ENCODE measurements at regions not wholly inside any gene's neighbourhood (a gene's known extent, or its start where the extent isn't known, plus 50 kb on each side); places are given as distances from the start of the nearest gene placed in this dataset.

DNA sequence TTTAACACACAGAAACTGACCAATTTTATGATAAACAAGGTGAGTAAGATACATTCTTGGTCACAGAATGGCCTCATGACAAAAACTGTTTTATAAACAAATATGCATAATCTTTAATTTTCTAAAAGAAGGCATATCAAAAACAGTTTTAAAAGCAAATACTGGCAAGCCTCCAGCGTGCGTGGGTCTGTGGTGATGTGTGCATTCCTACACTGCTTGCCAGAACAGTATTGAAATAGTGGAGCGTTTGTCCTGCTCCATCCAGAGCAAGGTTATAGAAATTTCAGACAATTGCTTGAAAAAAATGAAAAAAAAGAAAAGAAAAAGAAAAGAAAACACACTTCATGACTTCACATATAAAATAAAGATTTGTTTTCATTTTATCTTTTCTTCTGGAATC lies 140.9 kb downstream of the MZT1 start:
- Histone ChIP-seq H3K27me3 (ENCODE audit: control insufficient read depth, insufficient read depth, low read length) (no peaks in the 10 kb centered on the region), H3K4me3 (ENCODE audit: low read length) (no peak overlapping the region), H3K36me3 (ENCODE audit: control insufficient read depth, insufficient read depth, low read length) (no peaks in the 10 kb centered on the region), H3K27ac (ENCODE audit: low read length) (no peak overlapping the region), H3K9me3 (ENCODE audit: control insufficient read depth, low read depth, low read length) (no peaks in the 10 kb centered on the region), H3K4me1 (ENCODE audit: control insufficient read depth, insufficient read depth, low read length) (no peaks in the 10 kb centered on the region)
- no peak for DNase-seq
- 100% methylated on average over 2 of the region's 3 CpGs for WGBS (ENCODE audit: insufficient coverage, low lambda C conversion rate)

DNA sequence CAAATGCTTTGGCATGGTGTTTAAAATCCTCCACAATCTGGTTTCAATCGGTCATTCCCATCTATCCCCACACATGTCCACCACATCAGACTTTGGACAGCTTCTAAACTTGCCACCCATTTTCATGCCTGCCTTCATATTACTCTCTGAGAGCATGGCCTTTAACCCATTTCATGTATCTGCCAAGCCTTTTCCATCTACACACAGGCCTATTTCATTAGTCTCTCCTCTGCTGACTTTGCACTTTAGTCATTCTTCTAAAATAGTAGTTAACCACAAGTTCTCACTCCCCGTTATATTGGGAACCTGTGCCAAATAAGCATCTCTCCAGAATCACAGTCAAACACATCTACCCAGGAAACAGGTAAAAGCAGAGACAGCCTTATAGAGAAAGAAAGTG lies 142.2 kb downstream of the MZT1 start:
- WGBS (ENCODE audit: insufficient coverage, low lambda C conversion rate), result no CpG with 5 or more reads among the region's 2 CpGs
- no peaks in the 10 kb centered on the region for H3K9me3 ChIP-seq (ENCODE audit: control insufficient read depth, low read depth, low read length)
- H3K27ac ChIP-seq (ENCODE audit: low read length), result no peak overlapping the region
- H3K27me3 ChIP-seq (ENCODE audit: control insufficient read depth, insufficient read depth, low read length), result no peaks in the 10 kb centered on the region
- H3K36me3 ChIP-seq (ENCODE audit: control insufficient read depth, insufficient read depth, low read length), result no peaks in the 10 kb centered on the region
- no peaks in the 10 kb centered on the region for H3K4me1 ChIP-seq (ENCODE audit: control insufficient read depth, insufficient read depth, low read length)
- H3K4me3 ChIP-seq (ENCODE audit: low read length), result no peak overlapping the region
- no peak for DNase-seq

DNA sequence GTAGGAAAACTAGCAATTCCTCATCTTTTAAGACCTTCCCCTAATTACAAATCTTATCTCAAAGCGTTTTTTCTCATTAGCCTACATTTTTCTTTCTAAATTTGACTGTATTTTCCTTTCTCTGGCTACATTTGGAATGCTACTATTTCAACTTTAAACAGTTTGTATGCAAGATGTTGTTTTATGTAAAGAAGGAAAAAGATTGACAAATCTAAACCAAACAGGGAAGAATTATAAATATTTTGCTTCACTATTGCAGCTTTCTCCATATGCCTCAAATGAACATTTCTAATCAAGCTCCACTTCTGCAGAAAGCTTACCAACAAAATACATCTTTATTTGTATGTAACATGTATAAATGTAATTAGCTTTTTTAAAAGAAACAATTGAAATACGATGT lies 156.2 kb downstream of the MZT1 start:
- no peak for DNase-seq
- Histone ChIP-seq H3K4me3 (ENCODE audit: low read length) (no peak overlapping the region), H3K9me3 (ENCODE audit: control insufficient read depth, low read depth, low read length) (no peaks in the 10 kb centered on the region), H3K27me3 (ENCODE audit: control insufficient read depth, insufficient read depth, low read length) (no peaks in the 10 kb centered on the region), H3K36me3 (ENCODE audit: control insufficient read depth, insufficient read depth, low read length) (no peaks in the 10 kb centered on the region), H3K27ac (ENCODE audit: low read length) (no peak overlapping the region), H3K4me1 (ENCODE audit: control insufficient read depth, insufficient read depth, low read length) (no peaks in the 10 kb centered on the region)
- WGBS (ENCODE audit: insufficient coverage, low lambda C conversion rate), result 80% methylated on average over 2 of the region's 2 CpGs

DNA sequence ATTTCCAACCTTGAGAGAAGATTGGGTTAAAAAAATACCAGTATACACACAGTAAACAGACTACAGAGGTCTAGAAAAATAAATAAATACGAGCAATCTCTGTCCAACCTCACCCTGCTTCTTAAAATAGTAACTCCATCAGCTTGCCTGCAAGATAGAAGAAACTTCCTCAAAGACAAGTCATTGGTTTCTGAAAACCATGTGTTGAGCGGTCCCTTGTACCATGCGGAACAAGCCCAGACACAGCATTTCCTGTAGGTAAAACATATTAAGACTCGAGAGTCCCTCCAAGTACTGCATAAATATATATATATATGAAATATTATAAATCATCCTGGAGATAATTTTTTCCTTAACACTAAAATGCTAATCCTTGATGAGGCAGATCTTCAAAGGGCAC lies 157.4 kb downstream of the MZT1 start:
- Histone ChIP-seq H3K27me3 (ENCODE audit: control insufficient read depth, insufficient read depth, low read length) (no peaks in the 10 kb centered on the region), H3K27ac (ENCODE audit: low read length) (no peak overlapping the region), H3K36me3 (ENCODE audit: control insufficient read depth, insufficient read depth, low read length) (no peaks in the 10 kb centered on the region), H3K4me1 (ENCODE audit: control insufficient read depth, insufficient read depth, low read length) (no peaks in the 10 kb centered on the region), H3K9me3 (ENCODE audit: control insufficient read depth, low read depth, low read length) (no peaks in the 10 kb centered on the region), H3K4me3 (ENCODE audit: low read length) (no peak overlapping the region)
- DNase-seq, result no peak
- no CpG with 5 or more reads among the region's 4 CpGs for WGBS (ENCODE audit: insufficient coverage, low lambda C conversion rate)

DNA sequence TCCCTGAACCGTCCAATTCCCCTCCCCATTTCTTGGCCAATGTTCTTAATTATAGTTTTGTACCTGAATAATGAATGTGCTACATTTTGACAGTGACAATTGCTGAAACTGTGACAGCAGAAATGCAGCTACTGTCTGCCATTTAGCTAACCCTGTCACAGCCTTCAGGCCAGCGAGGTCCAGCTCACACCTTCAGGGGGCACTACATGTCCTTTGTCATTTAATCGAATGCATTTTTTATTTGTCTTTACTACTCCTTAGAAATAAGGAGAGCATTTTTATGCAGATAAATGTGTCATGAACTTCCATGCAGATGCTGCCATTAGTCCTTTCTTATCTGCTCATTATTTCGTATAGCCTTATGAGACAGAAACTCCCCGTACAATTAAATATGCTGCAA lies 159.9 kb downstream of the MZT1 start:
- no peak overlapping the region for H3K27ac ChIP-seq (ENCODE audit: low read length)
- no peaks in the 10 kb centered on the region for H3K4me1 ChIP-seq (ENCODE audit: control insufficient read depth, insufficient read depth, low read length)
- H3K9me3 ChIP-seq (ENCODE audit: control insufficient read depth, low read depth, low read length), result no peaks in the 10 kb centered on the region
- no peaks in the 10 kb centered on the region for H3K36me3 ChIP-seq (ENCODE audit: control insufficient read depth, insufficient read depth, low read length)
- H3K4me3 ChIP-seq (ENCODE audit: low read length), result no peak overlapping the region
- 50% methylated on average over 1 of the region's 5 CpGs for WGBS (ENCODE audit: insufficient coverage, low lambda C conversion rate)
- H3K27me3 ChIP-seq (ENCODE audit: control insufficient read depth, insufficient read depth, low read length), result no peaks in the 10 kb centered on the region
- DNase-seq, result no peak

DNA sequence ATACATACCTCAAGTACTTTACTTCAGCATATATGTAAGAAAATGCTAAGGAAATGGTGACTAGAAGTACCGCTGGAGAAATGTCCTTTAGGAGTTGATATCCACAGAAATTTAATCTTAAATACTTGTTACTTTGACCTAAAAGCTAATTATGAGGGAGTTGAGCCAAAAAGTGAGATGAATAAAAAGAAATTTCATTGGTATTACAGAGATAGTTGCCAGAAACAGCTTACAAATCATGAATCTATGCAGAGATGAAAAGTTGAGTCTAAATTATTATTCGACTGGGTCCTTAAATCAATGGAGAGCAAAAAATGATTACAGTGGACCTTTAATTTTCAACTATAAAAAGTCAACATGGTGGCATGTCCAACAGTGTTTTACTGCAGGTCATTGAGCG lies 160.9 kb downstream of the MZT1 start:
- H3K4me3 ChIP-seq (ENCODE audit: low read length), result no peak overlapping the region
- no peaks in the 10 kb centered on the region for H3K4me1 ChIP-seq (ENCODE audit: control insufficient read depth, insufficient read depth, low read length)
- no peak overlapping the region for H3K27ac ChIP-seq (ENCODE audit: low read length)
- H3K9me3 ChIP-seq (ENCODE audit: control insufficient read depth, low read depth, low read length), result no peaks in the 10 kb centered on the region
- WGBS (ENCODE audit: insufficient coverage, low lambda C conversion rate), result 100% methylated on average over 2 of the region's 3 CpGs
- H3K27me3 ChIP-seq (ENCODE audit: control insufficient read depth, insufficient read depth, low read length), result no peaks in the 10 kb centered on the region
- DNase-seq, result no peak
- H3K36me3 ChIP-seq (ENCODE audit: control insufficient read depth, insufficient read depth, low read length), result no peaks in the 10 kb centered on the region

DNA sequence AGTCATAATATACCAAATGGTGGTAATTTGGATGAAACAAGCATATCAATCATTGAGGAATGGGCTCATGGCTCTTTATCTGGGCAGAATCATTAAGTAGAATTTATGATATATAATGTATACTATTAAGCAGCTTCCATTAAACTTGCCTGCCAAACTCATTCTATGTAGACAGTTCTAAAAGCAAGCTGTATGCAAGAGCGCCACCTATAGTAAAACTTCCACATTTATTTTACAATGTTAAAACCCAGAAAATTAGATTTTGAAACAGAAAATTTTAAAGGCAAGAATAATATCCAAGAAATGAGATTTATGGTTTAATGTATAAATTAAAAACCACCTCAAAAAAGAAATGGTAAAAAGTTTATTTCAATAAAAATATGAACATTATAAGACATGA lies 161.5 kb downstream of the MZT1 start:
- H3K27me3 ChIP-seq (ENCODE audit: control insufficient read depth, insufficient read depth, low read length), result no peaks in the 10 kb centered on the region
- no peak overlapping the region for H3K4me3 ChIP-seq (ENCODE audit: low read length)
- 33% methylated on average over 1 of the region's 1 CpG for WGBS (ENCODE audit: insufficient coverage, low lambda C conversion rate)
- no peak for DNase-seq
- no peaks in the 10 kb centered on the region for H3K36me3 ChIP-seq (ENCODE audit: control insufficient read depth, insufficient read depth, low read length)
- no peaks in the 10 kb centered on the region for H3K4me1 ChIP-seq (ENCODE audit: control insufficient read depth, insufficient read depth, low read length)
- H3K27ac ChIP-seq (ENCODE audit: low read length), result no peak overlapping the region
- no peaks in the 10 kb centered on the region for H3K9me3 ChIP-seq (ENCODE audit: control insufficient read depth, low read depth, low read length)

DNA sequence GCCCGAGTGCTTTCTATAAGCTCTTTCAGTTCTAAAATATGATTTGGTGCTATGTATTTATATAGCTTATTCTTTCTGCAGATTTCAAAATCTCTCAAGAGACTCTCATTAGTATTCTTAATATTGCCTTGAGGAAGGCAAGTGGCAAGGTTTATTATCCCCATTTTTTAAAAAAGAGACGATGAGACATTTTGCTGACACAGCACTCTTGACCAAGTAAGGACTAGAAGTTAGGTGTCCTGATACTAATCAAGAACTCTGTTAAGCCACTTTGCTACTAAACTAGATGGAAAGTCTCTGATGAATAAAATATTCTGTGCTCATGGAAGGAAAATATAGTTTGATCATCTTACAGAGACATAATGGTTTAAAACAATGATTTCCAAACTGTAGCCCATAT lies 164.7 kb downstream of the MZT1 start:
- no CpG with 5 or more reads among the region's 2 CpGs for WGBS (ENCODE audit: insufficient coverage, low lambda C conversion rate)
- Histone ChIP-seq H3K9me3 (ENCODE audit: control insufficient read depth, low read depth, low read length) (no peaks in the 10 kb centered on the region), H3K27ac (ENCODE audit: low read length) (no peak overlapping the region), H3K27me3 (ENCODE audit: control insufficient read depth, insufficient read depth, low read length) (no peaks in the 10 kb centered on the region), H3K36me3 (ENCODE audit: control insufficient read depth, insufficient read depth, low read length) (no peaks in the 10 kb centered on the region), H3K4me1 (ENCODE audit: control insufficient read depth, insufficient read depth, low read length) (no peaks in the 10 kb centered on the region), H3K4me3 (ENCODE audit: low read length) (no peak overlapping the region)
- no peak for DNase-seq

DNA sequence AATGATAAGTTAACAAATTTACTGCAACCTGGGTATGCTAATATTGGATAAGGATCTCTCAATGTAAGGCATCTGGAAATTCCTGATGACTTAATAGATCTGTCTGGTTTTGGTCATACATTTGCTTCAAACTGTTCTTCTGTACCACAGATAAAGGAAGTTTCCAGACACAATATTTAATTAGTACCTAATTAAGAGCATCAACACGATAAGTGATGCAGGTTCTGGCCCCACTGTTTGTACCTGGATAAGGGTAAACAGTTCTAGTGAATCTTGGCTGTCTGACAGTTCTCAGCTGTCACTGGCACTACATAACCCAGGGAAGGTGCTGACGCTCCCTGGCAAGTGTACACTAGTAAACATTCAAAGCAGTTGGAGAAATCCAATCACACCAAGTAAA lies 165.6 kb downstream of the MZT1 start:
- no peaks in the 10 kb centered on the region for H3K36me3 ChIP-seq (ENCODE audit: control insufficient read depth, insufficient read depth, low read length)
- WGBS (ENCODE audit: insufficient coverage, low lambda C conversion rate), result no CpG with 5 or more reads among the region's 2 CpGs
- no peak for DNase-seq

DNA sequence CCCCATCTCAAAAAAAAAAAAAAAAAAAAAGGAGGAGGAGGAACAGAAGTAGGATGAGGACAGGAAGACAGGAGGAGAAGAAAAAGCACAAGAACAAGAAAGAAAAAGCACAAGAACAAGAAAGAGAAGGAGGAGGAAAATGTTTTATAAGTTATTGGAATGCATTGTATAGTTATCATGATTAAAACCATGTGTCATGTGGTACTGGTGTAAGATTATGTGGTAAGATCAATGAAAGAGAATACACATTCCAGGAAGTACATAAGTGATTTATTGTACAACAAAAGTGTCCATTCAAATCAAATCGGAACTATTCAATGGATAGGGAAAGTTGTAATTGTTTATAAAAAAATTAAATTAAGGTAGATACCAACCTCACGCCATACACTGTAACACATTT lies 167.7 kb downstream of the MZT1 start:
- no peaks in the 10 kb centered on the region for H3K4me1 ChIP-seq (ENCODE audit: control insufficient read depth, insufficient read depth, low read length)
- H3K27me3 ChIP-seq (ENCODE audit: control insufficient read depth, insufficient read depth, low read length), result no peaks in the 10 kb centered on the region
- DNase-seq, result no peak
- no peaks in the 10 kb centered on the region for H3K9me3 ChIP-seq (ENCODE audit: control insufficient read depth, low read depth, low read length)
- no peaks in the 10 kb centered on the region for H3K36me3 ChIP-seq (ENCODE audit: control insufficient read depth, insufficient read depth, low read length)
- WGBS (ENCODE audit: insufficient coverage, low lambda C conversion rate), result 100% methylated on average over 2 of the region's 2 CpGs
- H3K27ac ChIP-seq (ENCODE audit: low read length), result no peak overlapping the region
- no peak overlapping the region for H3K4me3 ChIP-seq (ENCODE audit: low read length)

More for the DNA sequence above, 165.6 kb downstream of the MZT1 start:
- Histone ChIP-seq H3K27ac (ENCODE audit: low read length) (no peak overlapping the region), H3K4me3 (ENCODE audit: low read length) (no peak overlapping the region), H3K4me1 (ENCODE audit: control insufficient read depth, insufficient read depth, low read length) (no peaks in the 10 kb centered on the region), H3K9me3 (ENCODE audit: control insufficient read depth, low read depth, low read length) (no peaks in the 10 kb centered on the region), H3K27me3 (ENCODE audit: control insufficient read depth, insufficient read depth, low read length) (no peaks in the 10 kb centered on the region)

DNA sequence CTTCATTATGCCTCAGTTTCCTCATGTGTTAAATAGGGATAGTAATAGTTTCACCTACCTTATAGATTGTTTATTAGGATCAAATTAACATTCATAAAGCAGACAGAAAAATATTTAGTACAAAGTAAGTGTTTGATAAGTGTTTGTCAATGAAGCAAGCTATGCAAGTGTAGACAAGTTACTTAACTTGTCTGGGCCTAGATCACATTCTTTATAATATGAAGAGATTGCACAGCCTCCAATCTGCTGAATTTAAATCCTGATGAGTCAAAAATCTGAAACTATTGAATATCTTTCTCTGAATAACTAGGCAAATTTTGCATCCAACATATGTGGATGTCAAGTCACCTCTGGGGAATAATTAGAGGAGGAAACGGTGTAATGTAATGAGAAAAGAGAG lies 170.5 kb downstream of the MZT1 start:
- 100% methylated on average over 1 of the region's 1 CpG for WGBS (ENCODE audit: insufficient coverage, low lambda C conversion rate)
- Histone ChIP-seq H3K4me3 (ENCODE audit: low read length) (no peak overlapping the region), H3K36me3 (ENCODE audit: control insufficient read depth, insufficient read depth, low read length) (no peaks in the 10 kb centered on the region), H3K9me3 (ENCODE audit: control insufficient read depth, low read depth, low read length) (no peaks in the 10 kb centered on the region), H3K27me3 (ENCODE audit: control insufficient read depth, insufficient read depth, low read length) (no peaks in the 10 kb centered on the region), H3K4me1 (ENCODE audit: control insufficient read depth, insufficient read depth, low read length) (no peaks in the 10 kb centered on the region), H3K27ac (ENCODE audit: low read length) (no peak overlapping the region)
- no peak for DNase-seq

Measured in large intestine (tissue), 3 donors.